NCI-H2196 treated with DMSO at 0.1 percent for 48 hours (cell line): ENCODE measurements at regions not wholly inside any gene's neighbourhood (a gene's known extent, or its start where the extent isn't known, plus 50 kb on each side); places are given as distances from the start of the nearest gene placed in this dataset.
"Not testable (repeated sequence)": the region's sequence is repeated elsewhere in the genome, so short reads cannot be mapped to it uniquely, and the experiment has no call there.

Experiments
- DNase-seq: peaks from one replicate; lab custom pipeline; 2025; ENCODE audit not compliant: unreplicated experiment; lab: John Stamatoyannopoulos, UW

- DNase-seq, result no peak
Measured at GRCh38 chr3:71964170-71964569, 179.2 kb upstream of the PROK2 start.

- DNase-seq, result no peak
Measured at GRCh38 chr3:71962561-71963240, 177.8 kb upstream of the PROK2 start.

GRCh38 chr3:71961891-71962290 is 176.9 kb upstream of the PROK2 start:
- no peak for DNase-seq

- no peak for DNase-seq
Measured at GRCh38 chr3:71961378-71961777, 176.4 kb upstream of the PROK2 start.

GRCh38 chr3:71958533-71958932 is 173.6 kb upstream of the PROK2 start:
- no peak for DNase-seq

- no peak for DNase-seq
Measured at GRCh38 chr3:71956716-71957115, 171.8 kb upstream of the PROK2 start.

GRCh38 chr3:71956069-71956340 is 171.1 kb upstream of the PROK2 start:
- no peak for DNase-seq

GRCh38 chr3:71955240-71956068 is 170.5 kb upstream of the PROK2 start:
- DNase-seq, result no peak

- DNase-seq, result no peak
Measured at GRCh38 chr3:71951842-71952241, 166.9 kb upstream of the PROK2 start.

GRCh38 chr3:71951361-71951760 is 166.4 kb upstream of the PROK2 start:
- DNase-seq, result no peak

GRCh38 chr3:71949442-71949841 is 164.5 kb upstream of the PROK2 start:
- DNase-seq, result no peak

- no peak for DNase-seq
Measured at GRCh38 chr3:71944482-71945065, 159.6 kb upstream of the PROK2 start.

GRCh38 chr3:71942432-71943187 is 157.7 kb upstream of the PROK2 start:
- no peak for DNase-seq

- no peak for DNase-seq
Measured at GRCh38 chr3:71940486-71940885, 155.5 kb upstream of the PROK2 start.

GRCh38 chr3:71938081-71938480 is 153.1 kb upstream of the PROK2 start:
- not testable (repeated sequence) for DNase-seq

- DNase-seq, result no peak
Measured at GRCh38 chr3:71936681-71937080, 151.7 kb upstream of the PROK2 start.

- no peak for DNase-seq
Measured at GRCh38 chr3:71934520-71935270, 149.7 kb upstream of the PROK2 start.

- no peak for DNase-seq
Measured at GRCh38 chr3:71931922-71932321, 147.0 kb upstream of the PROK2 start.

- no peak for DNase-seq
Measured at GRCh38 chr3:71930056-71930991, 145.4 kb upstream of the PROK2 start.

- no peak for DNase-seq
Measured at GRCh38 chr3:71928212-71928611, 143.3 kb upstream of the PROK2 start.
